T-helper 9 cell (primary cell): ENCODE measurements at regions not wholly inside any gene's neighbourhood (a gene's known extent, or its start where the extent isn't known, plus 50 kb on each side); places are given as distances from the start of the nearest gene placed in this dataset.
A peak's percentile ranks its signal among the peaks of the same experiment; 100 is the strongest.

Source experiments
- DNase-seq: peaks from one replicate; pipeline ENCODE4 v3.0.0-alpha.2; 2020

DNA sequence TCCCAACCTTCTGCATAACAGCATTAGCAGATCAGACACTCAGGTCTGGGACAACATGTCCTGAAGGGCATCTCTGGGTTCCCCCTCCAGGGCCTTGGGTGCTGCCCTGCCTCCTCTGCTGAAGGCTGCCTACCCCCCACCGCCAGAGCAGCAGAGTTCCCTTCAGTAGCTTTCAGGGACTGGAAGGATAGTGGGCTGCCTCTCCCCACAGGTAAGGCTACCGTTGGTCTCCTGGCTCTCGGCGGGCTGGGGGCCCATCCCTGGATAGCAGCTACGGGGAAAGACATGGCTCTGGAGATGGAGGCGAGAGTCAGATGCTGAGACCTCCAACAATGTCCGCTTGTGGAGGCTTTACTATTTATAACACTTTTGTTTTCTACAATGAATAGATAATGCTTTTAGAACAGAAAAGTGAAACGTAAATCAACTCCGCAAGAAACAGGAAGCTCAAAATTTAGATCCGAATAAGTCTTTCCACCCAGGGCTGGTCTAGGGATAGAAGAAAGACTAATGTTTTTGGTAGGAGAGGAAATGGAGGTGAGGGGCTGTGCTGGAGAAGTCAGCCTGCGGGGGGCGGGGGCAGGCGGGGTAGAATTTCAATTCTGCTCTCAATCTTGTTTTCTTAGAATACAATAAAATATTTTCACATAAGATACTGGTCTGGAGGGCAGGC is 58.4 kb downstream of the ARL4C start:
- no peak for DNase-seq

DNA sequence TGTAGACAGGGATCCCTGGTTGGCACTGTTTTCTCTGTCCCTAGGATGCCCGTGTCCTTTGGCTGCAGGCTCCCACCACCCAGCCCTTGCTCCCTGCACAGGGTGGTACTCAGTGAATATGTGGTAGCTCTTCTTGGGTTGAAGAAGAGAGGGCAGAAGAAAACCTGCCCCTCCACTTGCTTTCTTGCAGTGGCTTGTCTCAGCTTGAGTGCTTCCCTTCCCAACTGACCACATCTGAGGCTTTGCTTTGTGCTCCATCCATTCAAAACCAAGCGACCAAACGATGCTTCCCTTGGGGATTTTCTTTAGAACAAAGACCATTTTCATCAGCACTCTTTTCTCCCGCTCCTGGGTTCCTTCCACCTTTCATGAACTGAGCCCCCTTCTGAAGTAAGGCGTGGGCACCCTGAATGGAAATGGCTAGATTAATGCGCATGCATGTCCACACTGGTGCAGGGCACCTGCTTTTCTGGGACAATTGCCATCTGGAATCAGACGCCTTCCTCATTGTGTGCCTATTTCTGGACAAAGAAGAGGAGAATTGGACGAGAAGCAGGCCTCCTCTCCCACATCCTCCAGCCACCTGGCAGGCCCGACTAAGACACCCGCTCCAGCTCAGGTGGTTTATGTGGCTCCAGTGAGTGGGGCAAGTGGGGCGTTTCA is 59.1 kb downstream of the ARL4C start:
- no peak for DNase-seq

DNA sequence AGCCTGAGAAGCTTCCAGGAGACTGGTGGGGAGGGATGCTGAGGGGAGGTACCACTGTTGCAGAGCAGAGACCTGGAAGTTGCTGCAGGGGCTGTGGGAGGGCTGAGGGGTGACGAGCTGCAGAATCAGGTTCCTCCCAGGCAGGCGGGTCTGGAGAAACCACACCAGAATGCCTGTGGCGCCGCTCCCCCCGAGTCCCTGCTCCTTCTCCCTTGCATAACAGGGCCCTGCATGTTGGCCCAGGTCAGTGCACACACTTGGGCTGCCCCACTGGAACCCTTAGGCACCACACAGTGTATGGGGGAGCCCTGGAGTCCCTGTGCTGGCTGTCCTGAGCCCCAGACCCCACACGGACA is 60.4 kb downstream of the ARL4C start:
- no peak for DNase-seq

DNA sequence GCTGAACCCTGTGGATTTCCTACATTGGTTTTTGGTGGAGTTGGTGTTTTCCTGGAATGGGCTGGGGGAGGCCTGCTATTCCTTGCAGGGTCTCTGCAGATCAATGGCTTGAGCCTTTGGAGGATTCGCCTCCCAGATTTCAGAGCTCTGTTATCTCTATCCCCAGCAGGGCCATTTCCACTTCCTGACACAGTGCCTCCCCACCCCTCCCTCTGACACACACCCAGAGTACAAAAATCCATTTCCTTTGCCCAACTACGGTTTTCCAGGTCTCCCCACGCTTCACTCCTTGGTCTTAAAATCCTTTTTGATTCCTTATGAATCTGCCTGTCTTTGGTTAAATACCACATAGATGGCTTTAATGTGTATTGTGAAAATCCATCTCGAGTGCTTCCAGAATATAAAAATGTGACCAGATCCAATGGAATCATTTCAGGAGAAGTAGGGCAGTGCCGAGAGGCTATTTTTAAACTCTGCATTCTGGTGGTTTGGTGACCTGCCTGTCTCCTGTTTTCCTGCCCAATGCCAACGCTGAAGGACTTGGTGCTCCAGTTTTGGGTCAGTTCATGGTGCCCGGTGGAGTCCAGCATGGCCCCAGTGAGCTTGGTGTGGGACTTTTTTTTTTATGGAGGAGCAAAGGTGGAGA is 60.9 kb downstream of the ARL4C start:
- no peak for DNase-seq

DNA sequence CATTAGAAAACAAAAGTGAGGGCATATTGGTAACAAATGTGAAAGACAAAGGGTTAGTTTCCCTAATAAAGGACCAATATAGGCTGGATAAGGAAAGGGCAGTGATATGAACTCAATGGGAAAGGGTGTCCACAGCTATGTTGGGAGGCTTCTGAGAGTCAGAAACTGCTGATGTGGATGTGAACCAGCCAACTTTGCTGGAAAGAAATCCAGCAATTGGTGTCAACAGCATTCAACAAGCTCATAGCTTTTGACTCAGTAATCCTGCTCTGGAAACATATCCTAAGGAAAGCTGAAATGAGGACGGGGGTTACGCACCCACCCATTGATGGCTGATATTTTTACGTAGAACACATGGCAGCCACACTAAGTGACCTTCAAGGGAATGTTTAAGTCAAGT is 63.7 kb downstream of the ARL4C start:
- no peak for DNase-seq

DNA sequence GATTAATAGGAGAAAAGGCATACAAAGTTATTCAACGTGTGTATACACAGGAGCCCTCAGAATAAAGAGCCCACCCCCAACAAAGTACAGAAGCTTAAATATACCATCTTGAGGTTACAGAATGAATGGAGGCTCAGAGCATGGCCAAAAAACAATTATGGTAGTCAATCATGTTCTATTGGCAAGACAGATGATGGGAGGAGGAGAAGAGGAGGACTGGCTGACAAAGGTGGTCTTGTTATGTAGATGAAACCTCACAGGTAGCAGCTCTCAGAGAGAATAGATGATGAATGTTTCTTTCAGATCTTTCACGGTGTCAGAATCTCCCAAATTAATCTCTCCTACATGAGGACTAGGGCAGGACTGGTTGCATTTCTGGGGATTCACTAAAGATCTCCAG is 66.0 kb downstream of the ARL4C start:
- DNase-seq = no peak

- no peak for DNase-seq
Measured at GRCh38 chr2:234429265-234429664, 67.6 kb downstream of the ARL4C start.

- DNase-seq = no peak
Measured at GRCh38 chr2:234427081-234428061, 69.5 kb downstream of the ARL4C start.

DNA sequence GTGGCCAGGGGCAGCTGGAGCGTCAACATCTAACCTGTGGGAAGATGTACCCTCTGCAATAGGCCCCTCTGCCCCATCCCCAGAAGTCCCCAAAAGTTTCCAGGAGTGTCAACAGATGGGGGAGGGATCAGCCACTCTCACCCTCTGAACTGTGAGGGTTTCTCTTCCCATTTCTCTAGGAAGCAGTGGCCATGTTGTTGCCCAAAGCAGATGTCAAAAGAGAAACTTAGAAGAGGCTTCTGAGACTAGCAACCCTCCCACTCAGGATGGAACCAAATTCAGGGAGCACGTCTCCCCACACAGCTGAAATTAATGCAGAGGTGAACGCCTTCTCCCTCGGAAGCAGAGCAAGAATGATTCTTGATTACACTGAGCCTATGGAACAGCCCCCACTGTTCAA is 70.3 kb downstream of the ARL4C start:
- DNase-seq = no peak

DNA sequence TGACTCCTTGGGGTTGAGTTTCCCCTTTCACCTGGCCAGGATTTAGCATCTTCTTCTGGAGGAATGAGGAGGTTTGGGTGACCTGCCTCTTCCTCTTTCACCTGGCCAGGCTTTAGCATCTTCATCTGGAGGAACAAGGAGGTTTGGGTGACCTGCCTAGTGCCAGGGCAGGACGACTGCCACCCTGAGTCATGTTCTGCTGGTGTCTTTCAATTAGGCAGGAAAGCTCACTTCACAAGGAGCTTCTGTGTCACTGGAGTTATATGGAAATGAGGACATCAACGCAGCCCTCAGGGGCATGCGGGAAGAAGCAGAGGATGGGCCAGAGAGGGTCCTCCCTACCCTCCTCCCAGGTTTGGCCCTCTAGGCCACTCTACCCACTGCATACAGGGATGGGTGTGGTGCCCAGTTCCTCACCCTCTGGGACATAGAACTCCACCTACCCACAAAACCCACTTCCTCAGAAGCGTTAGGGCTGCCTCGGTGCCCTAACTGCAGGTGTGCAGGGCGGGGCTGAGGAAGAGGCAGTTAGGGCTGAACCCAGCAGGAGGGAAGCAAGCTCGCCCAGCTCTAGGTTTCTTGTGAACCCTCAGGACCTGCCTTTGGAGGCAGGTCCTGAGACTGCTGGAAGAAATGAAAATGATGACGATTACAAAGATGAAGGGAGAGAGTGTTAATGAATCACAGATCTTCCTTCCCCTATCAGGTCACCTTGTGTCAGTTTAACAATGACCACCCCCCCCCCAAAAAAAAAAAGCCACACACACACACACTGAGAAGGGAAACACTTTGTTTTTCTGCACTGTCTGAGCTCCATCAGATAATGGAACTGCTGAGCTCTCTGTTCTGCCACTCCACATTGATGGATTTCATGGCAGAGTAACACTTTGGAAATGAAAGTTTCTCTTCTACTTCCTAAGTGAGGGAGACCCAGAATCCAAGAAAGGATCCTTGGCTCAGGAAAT is 71.0 kb downstream of the ARL4C start:
- DNase-seq = peak; percentile 66

DNA sequence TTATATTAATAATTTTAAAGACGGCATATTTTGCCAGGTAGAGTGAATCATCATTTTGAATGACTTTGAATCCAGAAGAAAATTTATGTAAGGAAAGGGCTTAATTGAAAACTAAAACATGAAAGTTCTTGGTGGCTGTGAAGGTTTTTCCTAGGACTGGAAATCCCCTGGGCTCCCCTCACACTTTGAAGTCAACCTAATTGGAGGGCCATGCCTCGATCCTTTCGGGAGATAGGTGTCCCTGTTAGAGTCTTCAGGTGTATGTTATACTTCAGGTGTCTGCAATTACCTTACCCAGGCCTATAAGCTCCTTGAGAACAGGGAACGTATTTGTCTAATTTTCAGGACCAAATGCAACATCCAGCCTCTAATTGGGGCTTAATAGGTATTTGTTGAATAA is 73.0 kb downstream of the ARL4C start:
- DNase-seq = no peak

DNA sequence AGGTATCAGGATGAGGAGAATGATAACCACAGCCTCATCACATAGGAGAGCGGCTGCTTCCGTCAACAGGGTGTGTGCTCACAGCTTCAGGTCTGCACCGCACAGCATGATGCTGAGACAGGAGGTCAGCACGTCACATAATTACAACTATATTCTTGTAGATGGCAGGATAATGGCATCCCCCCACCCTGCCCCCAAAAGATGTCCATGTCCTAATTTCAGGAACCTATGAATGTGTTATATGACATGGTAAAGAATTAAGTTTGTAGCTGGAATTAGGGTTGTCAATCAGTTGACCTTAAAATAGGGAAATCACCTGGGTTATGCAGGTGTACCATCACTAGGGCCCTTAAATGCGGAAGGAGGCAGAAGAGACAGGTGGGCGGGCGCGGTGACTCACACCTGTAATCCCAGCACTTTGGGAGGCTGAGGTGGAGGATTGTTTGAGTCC is 73.9 kb downstream of the ARL4C start:
- peak; percentile 56 for DNase-seq

- DNase-seq = no peak
Measured at GRCh38 chr2:234422273-234422732, 74.6 kb downstream of the ARL4C start.

- DNase-seq = no peak
Measured at GRCh38 chr2:234420408-234420807, 76.5 kb downstream of the ARL4C start.

- DNase-seq = no peak
Measured at GRCh38 chr2:234419726-234420125, 77.2 kb downstream of the ARL4C start.

DNA sequence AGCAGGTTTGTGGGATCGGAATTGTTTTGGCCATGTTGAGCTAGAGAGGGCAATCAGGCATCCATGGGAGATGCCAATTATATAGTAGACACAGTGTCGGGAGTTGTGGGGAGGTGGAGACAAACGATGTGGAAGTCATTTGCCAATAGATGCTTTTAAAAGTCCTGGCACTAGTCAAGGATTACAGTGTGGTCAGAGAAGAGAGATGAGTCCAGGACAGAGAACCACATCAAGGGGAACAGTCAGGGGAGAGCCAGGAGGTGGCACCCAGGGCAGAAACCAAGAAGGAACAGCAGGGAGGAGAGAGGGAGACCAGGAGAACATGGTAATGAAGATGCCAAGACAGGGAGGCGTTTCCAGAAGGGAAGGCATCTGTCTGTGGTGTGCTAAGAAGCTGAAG is 81.2 kb downstream of the ARL4C start:
- DNase-seq = no peak

DNA sequence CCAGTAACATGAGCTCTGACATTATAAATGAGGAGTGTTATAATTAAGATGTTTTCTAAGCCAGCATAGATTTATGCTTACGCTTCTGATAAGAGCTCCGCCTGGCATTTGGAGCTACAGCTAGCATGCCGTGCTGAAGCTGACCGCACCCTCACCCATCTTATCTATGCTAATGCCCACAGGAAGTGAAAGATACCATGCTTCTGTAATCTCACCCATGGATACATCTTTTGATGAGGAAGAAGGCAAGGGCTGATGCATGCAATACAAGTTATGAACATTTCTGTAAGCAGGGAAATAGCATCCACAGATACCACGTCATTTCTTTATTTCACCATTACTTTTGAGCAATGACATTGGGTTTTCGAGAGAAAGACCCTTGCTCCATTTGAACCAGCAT is 82.3 kb downstream of the ARL4C start:
- no peak for DNase-seq

DNA sequence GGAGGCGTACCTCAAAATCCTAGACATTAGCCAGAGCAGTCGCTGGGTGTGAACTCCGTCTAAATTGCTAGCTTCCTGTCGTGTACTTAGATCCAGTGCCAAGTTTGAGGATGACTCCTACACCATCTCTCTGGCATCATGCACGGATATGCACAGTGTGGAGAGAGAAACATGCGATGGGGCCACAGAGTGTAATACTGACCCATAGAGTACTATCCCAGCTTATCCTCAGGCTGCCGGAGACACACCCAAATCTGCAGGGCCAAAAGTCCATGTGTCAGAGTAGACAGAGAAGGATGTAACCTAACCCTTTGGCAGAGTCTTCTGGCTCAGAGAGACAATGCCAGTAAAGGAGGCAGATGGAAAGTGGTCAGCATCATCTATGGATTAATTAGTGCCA is 84.2 kb downstream of the ARL4C start:
- DNase-seq = no peak

- no peak for DNase-seq
Measured at GRCh38 chr2:234411793-234412192, 85.1 kb downstream of the ARL4C start.

DNA sequence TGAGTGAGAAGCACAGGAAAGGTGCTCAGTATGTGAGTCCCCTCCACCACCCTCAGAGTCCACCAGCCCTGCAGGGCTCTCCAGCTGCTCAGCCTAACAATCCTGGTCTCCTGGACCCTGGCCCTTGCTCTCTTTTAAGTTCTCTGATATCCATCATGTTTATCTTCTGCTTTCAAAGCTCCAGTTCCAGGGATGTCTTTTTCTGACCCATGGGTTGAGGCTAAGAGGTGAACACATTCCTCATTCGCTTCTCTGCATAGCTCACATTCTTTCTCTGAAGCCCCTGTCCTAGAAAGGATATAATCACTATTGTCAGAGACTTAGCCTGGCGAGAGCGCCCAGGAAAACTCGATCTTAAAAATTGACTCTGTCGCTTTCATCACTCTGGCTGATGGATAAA is 86.4 kb downstream of the ARL4C start:
- DNase-seq = no peak

DNA sequence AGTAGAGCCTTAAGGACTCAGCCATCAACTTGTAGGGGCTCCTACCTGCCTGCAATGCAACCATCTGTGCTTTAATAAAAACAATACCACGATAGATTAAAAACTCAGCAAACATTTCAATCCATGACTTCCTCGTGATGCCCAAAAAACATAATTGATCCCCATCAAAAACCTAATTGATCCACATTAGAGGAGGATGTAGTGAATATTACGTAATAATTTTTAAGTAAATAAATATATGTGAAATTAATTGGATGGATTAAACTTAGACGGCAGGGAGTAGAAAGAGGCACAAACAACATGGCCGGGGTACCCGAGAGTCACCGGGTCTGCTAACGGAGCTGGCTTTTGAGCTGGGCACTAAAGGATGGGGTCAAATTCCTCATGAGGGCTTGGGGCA is 87.3 kb downstream of the ARL4C start:
- DNase-seq = no peak

- no peak for DNase-seq
Measured at GRCh38 chr2:234406085-234406484, 90.8 kb downstream of the ARL4C start.
